CD4-positive, alpha-beta T cell (primary cell): ENCODE measurements at regions not wholly inside any gene's neighbourhood (a gene's known extent, or its start where the extent isn't known, plus 50 kb on each side); places are given as distances from the start of the nearest gene placed in this dataset.

Source experiments
- ATAC-seq: fragments of 200-7000 bp; cut with Tn5 transposase; one replicate; pipeline ENCODE4 v1.10.0; 2022; ENCODE audit warnings: mild to moderate bottlenecking; ENCODE audit not compliant: poor library complexity
- CTCF ChIA-PET: fragments of 350-600 bp; sonication (Branson Sonifier 250); formaldehyde crosslinking; loops from one replicate; lab custom pipeline; 2021; ENCODE audit warnings: antibody characterized with exemption, inconsistent platforms; lab: Charles Lee
- POLR2A ChIA-PET: fragments of 350-600 bp; sonication (Branson Sonifier 250); formaldehyde crosslinking; loops from one replicate; lab custom pipeline; 2021; ENCODE audit warnings: antibody characterized with exemption, inconsistent platforms; lab: Charles Lee
- DNase-seq, 14 experiments: peaks; one replicate each; pipeline ENCODE4 v3.0.0-alpha.2; 2013 to 2020; ENCODE audit warnings: mixed read lengths in 2 of 14
- H3K27ac ChIP-seq, 2 donors: one replicate each; pipeline versions ENCODE4 v1.5.1 to v1.7.0; 2013; ENCODE audit warnings: low read length in 2 of 2, low read depth in 1 of 2, mild to moderate bottlenecking in 1 of 2
- H3K27me3 ChIP-seq, 2 experiments: 1 replicate in 1 of 2; 2 replicates in 1 of 2; pipeline versions ENCODE4 v1.6.1 to v1.7.0; 2013; ENCODE audit warnings: low read length in 2 of 2, control low read depth in 1 of 2, mild to moderate bottlenecking in 1 of 2, moderate library complexity in 1 of 2; ENCODE audit not compliant: insufficient read depth in 2 of 2, control insufficient read depth in 1 of 2
- H3K36me3 ChIP-seq: one replicate; pipeline ENCODE4 v1.6.1; 2013; ENCODE audit warnings: low read length, control low read depth; ENCODE audit not compliant: insufficient read depth
- H3K4me1 ChIP-seq: one replicate; pipeline ENCODE4 v1.6.1; 2013; ENCODE audit warnings: low read length, control low read depth; ENCODE audit not compliant: insufficient read depth
- H3K4me3 ChIP-seq: one replicate; pipeline ENCODE4 v1.5.1; 2013; ENCODE audit warnings: mild to moderate bottlenecking, low read length, moderate library complexity
- H3K9me3 ChIP-seq, 2 experiments: 1 replicate in 1 of 2; 2 replicates in 1 of 2; pipeline versions ENCODE4 v1.6.1 to v1.7.0; 2013; ENCODE audit warnings: low read length in 2 of 2, mild to moderate bottlenecking in 2 of 2, control low read depth in 1 of 2, moderate library complexity in 1 of 2; ENCODE audit not compliant: control insufficient read depth in 1 of 2, insufficient read depth in 1 of 2
- H3K27ac Mint-ChIP-seq: one replicate; pipeline ENCODE4 v1.8.0; 2020; ENCODE audit warnings: mixed read lengths
- H3K27me3 Mint-ChIP-seq: one replicate; pipeline ENCODE4 v1.8.0; 2021; ENCODE audit warnings: mixed read lengths
- H3K36me3 Mint-ChIP-seq: one replicate; pipeline ENCODE4 v1.8.0; 2021; ENCODE audit warnings: low read depth, mixed read lengths
- H3K4me1 Mint-ChIP-seq: one replicate; pipeline ENCODE4 v1.8.0; 2021; ENCODE audit warnings: low read depth, mixed read lengths
- H3K4me3 Mint-ChIP-seq: one replicate; pipeline ENCODE4 v1.8.0; 2020; ENCODE audit warnings: mild to moderate bottlenecking, mixed read lengths
- H3K9me3 Mint-ChIP-seq: one replicate; pipeline ENCODE4 v1.8.0; 2020; ENCODE audit warnings: mixed read lengths
- CTCF ChIP-seq: fragments of 200-600 bp; IDR thresholded peaks from one replicate; pipeline ENCODE4 v1.8.0; 2022; ENCODE audit warnings: antibody characterized with exemption, mild to moderate bottlenecking
- intact Hi-C, 2 experiments: fragments of 100-400 bp; cut with DNase I in 1 of 2; cut with micrococcal nuclease in 1 of 2; formaldehyde crosslinking; loops; one replicate each; pipeline versions ENCODE4 v1.15.1 to v1.9.0; 2023 to 2025; cut with DNase I, micrococcal nuclease

GRCh38 chr12:126358806-126359205 lies 1293.6 kb downstream of the AACS start:
- H3K27ac ChIP-seq, result no peak overlapping the region
- POLR2A ChIA-PET, result no interaction called here

GRCh38 chr12:126359216-126359615 lies 1294.0 kb downstream of the AACS start:
- H3K36me3 ChIP-seq, result no peaks in the 10 kb centered on the region
- H3K9me3 ChIP-seq, result peaks cover 0 to 8% of the 10 kb centered on the region in 2 experiments
- DNase-seq (no peak), ATAC-seq (no peak)
- no peaks in the 10 kb centered on the region for H3K4me1 ChIP-seq
- ChIA-PET CTCF (no interaction called here), POLR2A (no interaction called here)
- H3K27me3 ChIP-seq, result no peaks in the 10 kb centered on the region
- H3K27ac Mint-ChIP-seq, result no peak overlapping the region
- H3K36me3 Mint-ChIP-seq, result no peaks in the 10 kb centered on the region
- TF ChIP-seq CTCF, result no peak
- H3K4me1 Mint-ChIP-seq, result peaks cover 5% of the 10 kb centered on the region
- H3K9me3 Mint-ChIP-seq, result peaks cover 8% of the 10 kb centered on the region
- H3K4me3 ChIP-seq, result no peak overlapping the region
- H3K4me3 Mint-ChIP-seq, result no peak overlapping the region
- intact Hi-C loops, result loop anchor here in 1 of 2 experiments (5.0 kb wide), 1 partner anchor 52 kb away; no protein-coding TSS in a partner anchor
- no peaks in the 10 kb centered on the region for H3K27me3 Mint-ChIP-seq
- H3K27ac ChIP-seq, result no peak overlapping the region

More at GRCh38 chr12:126358806-126359205, 1293.6 kb downstream of the AACS start:
- Histone ChIP-seq H3K9me3 (peaks cover 0 to 8% of the 10 kb centered on the region in 2 experiments), H3K4me3 (no peak overlapping the region), H3K4me1 (no peaks in the 10 kb centered on the region), H3K27me3 (no peaks in the 10 kb centered on the region), H3K36me3 (no peaks in the 10 kb centered on the region)
- H3K9me3 Mint-ChIP-seq, result peaks cover 8% of the 10 kb centered on the region
- H3K4me3 Mint-ChIP-seq, result no peak overlapping the region
- TF ChIP-seq CTCF, result no peak
- H3K36me3 Mint-ChIP-seq, result no peaks in the 10 kb centered on the region
- no peak for DNase-seq
- intact Hi-C loops, result loop anchor here in 1 of 2 experiments (5.0 kb wide), 1 partner anchor 52 kb away; no protein-coding TSS in a partner anchor
- no peaks in the 10 kb centered on the region for H3K27me3 Mint-ChIP-seq
- no peak for ATAC-seq
- CTCF ChIA-PET, result no interaction called here
- no peak overlapping the region for H3K27ac Mint-ChIP-seq
- H3K4me1 Mint-ChIP-seq, result peaks cover 8% of the 10 kb centered on the region

GRCh38 chr12:126361804-126362203 lies 1296.6 kb downstream of the AACS start:
- Mint-ChIP-seq H3K27me3 (no peaks in the 10 kb centered on the region), H3K4me3 (no peak overlapping the region), H3K9me3 (peaks cover 5% of the 10 kb centered on the region), H3K36me3 (no peaks in the 10 kb centered on the region), H3K27ac (no peak overlapping the region), H3K4me1 (no peaks in the 10 kb centered on the region)
- intact Hi-C loops, result no loop called here
- Histone ChIP-seq H3K27me3 (no peaks in the 10 kb centered on the region), H3K27ac (no peak overlapping the region), H3K36me3 (no peaks in the 10 kb centered on the region), H3K4me3 (no peak overlapping the region), H3K4me1 (no peaks in the 10 kb centered on the region), H3K9me3 (no peaks in the 10 kb centered on the region)
- CTCF ChIA-PET, result no interaction called here
- DNase-seq, result no peak
- no peak for TF ChIP-seq CTCF
- POLR2A ChIA-PET, result no interaction called here
- ATAC-seq, result no peak
